ENCODE measurements at regions not wholly inside any gene's neighbourhood (a gene's known extent, or its start where the extent isn't known, plus 50 kb on each side); places are given as distances from the start of the nearest gene placed in this dataset.
"Not testable (repeated sequence)": the region's sequence is repeated elsewhere in the genome, so short reads cannot be mapped to it uniquely, and the experiment has no call there.

- DNase-seq (ENCODE audit: low read depth in 2 of 2) = no peak
These were observed 156.9 kb upstream of the TTC29 start for GRCh38 chr4:147102596-147102995.

GRCh38 chr4:147103403-147103946 is 157.8 kb upstream of the TTC29 start:
- DNase-seq (ENCODE audit: low read depth in 2 of 2) = no peak

- no peak for DNase-seq (ENCODE audit: low read depth in 2 of 2)
These were observed 159.1 kb upstream of the TTC29 start for GRCh38 chr4:147104768-147105167.

GRCh38 chr4:147108409-147108808 is 162.7 kb upstream of the TTC29 start:
- no peak for DNase-seq (ENCODE audit: low read depth in 2 of 2)

GRCh38 chr4:147109800-147110199 is 164.1 kb upstream of the TTC29 start:
- no peak for DNase-seq (ENCODE audit: low read depth in 2 of 2)

- DNase-seq (ENCODE audit: low read depth in 2 of 2) = no peak
These were observed 165.1 kb upstream of the TTC29 start for GRCh38 chr4:147110473-147111367.

GRCh38 chr4:147112196-147112595 is 166.5 kb upstream of the TTC29 start:
- DNase-seq (ENCODE audit: low read depth in 2 of 2) = not testable (repeated sequence)

- no peak for DNase-seq (ENCODE audit: low read depth in 2 of 2)
These were observed 171.8 kb upstream of the TTC29 start for GRCh38 chr4:147117431-147117830.

GRCh38 chr4:147118528-147118927 is 172.9 kb upstream of the TTC29 start:
- DNase-seq (ENCODE audit: low read depth in 2 of 2) = no peak

GRCh38 chr4:147122685-147123084 is 177.0 kb upstream of the TTC29 start:
- no peak for DNase-seq (ENCODE audit: low read depth in 2 of 2)

- DNase-seq (ENCODE audit: low read depth in 2 of 2) = no peak
These were observed 177.5 kb upstream of the TTC29 start for GRCh38 chr4:147123146-147123545.

GRCh38 chr4:147128787-147129186 is 183.1 kb upstream of the TTC29 start:
- no peak for DNase-seq (ENCODE audit: low read depth in 2 of 2)

- DNase-seq (ENCODE audit: low read depth in 2 of 2) = no peak
These were observed 184.0 kb upstream of the TTC29 start for GRCh38 chr4:147129687-147130086.

GRCh38 chr4:147134536-147135210 is 189.0 kb upstream of the TTC29 start:
- DNase-seq (ENCODE audit: low read depth in 2 of 2) = no peak

GRCh38 chr4:147136310-147136709 is 190.6 kb upstream of the TTC29 start:
- DNase-seq (ENCODE audit: low read depth in 2 of 2) = no peak

GRCh38 chr4:147136751-147137150 is 191.1 kb upstream of the TTC29 start:
- DNase-seq (ENCODE audit: low read depth in 2 of 2) = no peak

- no peak for DNase-seq (ENCODE audit: low read depth in 2 of 2)
These were observed 191.6 kb upstream of the TTC29 start for GRCh38 chr4:147137280-147137679.

GRCh38 chr4:147138171-147138570 is 192.5 kb upstream of the TTC29 start:
- DNase-seq (ENCODE audit: low read depth in 2 of 2) = no peak

- no peak for DNase-seq (ENCODE audit: low read depth in 2 of 2)
These were observed 194.0 kb upstream of the TTC29 start for GRCh38 chr4:147139455-147140198.

- no peak for DNase-seq (ENCODE audit: low read depth in 2 of 2)
These were observed 206.1 kb upstream of the TTC29 start for GRCh38 chr4:147151763-147152162.

GRCh38 chr4:147157860-147158701 is 212.4 kb upstream of the TTC29 start:
- no peak for DNase-seq (ENCODE audit: low read depth in 2 of 2)
